Karpas-422 (cell line): ENCODE measurements at regions not wholly inside any gene's neighbourhood (a gene's known extent, or its start where the extent isn't known, plus 50 kb on each side); places are given as distances from the start of the nearest gene placed in this dataset.

Source experiments
- DNase-seq: peaks from one replicate; pipeline ENCODE4 v3.0.0-alpha.2; 2015
- H2AFZ ChIP-seq: fragments of 200-600 bp; sonication (generic); 2 replicates; pipeline ENCODE4 v1.6.1; 2014; ENCODE audit warnings: antibody characterized with exemption, low read length, mixed read lengths
- H3K27ac ChIP-seq: fragments of 200-600 bp; sonication (generic); 2 replicates; pipeline ENCODE4 v1.5.1; 2014; ENCODE audit warnings: mild to moderate bottlenecking, low read length, moderate library complexity
- H3K27me3 ChIP-seq: fragments of 200-600 bp; sonication (generic); 2 replicates; pipeline ENCODE4 v1.6.1; 2014; ENCODE audit warnings: low read length, mixed read lengths
- H3K36me3 ChIP-seq: fragments of 200-600 bp; sonication (generic); 2 replicates; pipeline ENCODE4 v1.6.1; 2014; ENCODE audit warnings: low read length, mixed read lengths; ENCODE audit not compliant: insufficient read depth
- H3K4me1 ChIP-seq: fragments of 200-600 bp; sonication (generic); 2 replicates; pipeline ENCODE4 v1.6.1; 2014; ENCODE audit warnings: mild to moderate bottlenecking, low read length, mixed read lengths
- H3K4me2 ChIP-seq: fragments of 200-600 bp; sonication (generic); 2 replicates; pipeline ENCODE4 v1.6.1; 2014; ENCODE audit warnings: low read length, low read depth, mild to moderate bottlenecking; ENCODE audit not compliant: poor library complexity, severe bottlenecking
- H3K4me3 ChIP-seq: fragments of 200-600 bp; sonication (generic); 2 replicates; pipeline ENCODE4 v1.5.1; 2014; ENCODE audit warnings: mild to moderate bottlenecking, antibody characterized with exemption, low read length, mixed read lengths
- H3K79me2 ChIP-seq: fragments of 200-600 bp; sonication (generic); 2 replicates; pipeline ENCODE4 v1.6.1; 2014; ENCODE audit warnings: mild to moderate bottlenecking, low read length, mixed read lengths
- H3K9ac ChIP-seq: fragments of 200-600 bp; sonication (generic); 2 replicates; pipeline ENCODE4 v1.6.0; 2014; ENCODE audit warnings: low read length
- H3K9me2 ChIP-seq: fragments of 200-600 bp; sonication (generic), shearing (Covaris generic); replicated peaks from 2 replicates; pipeline ENCODE4 v1.6.0; 2014; ENCODE audit warnings: mild to moderate bottlenecking, low read length, moderate library complexity; ENCODE audit not compliant: insufficient read depth
- H3K9me3 ChIP-seq: fragments of 300-700, 200-600 bp; sonication (generic); 2 replicates; pipeline ENCODE4 v1.6.1; 2014; ENCODE audit warnings: low read length, mixed read lengths
- H4K20me1 ChIP-seq: fragments of 200-600 bp; sonication (generic); 2 replicates; pipeline ENCODE4 v1.6.1; 2014; ENCODE audit warnings: mild to moderate bottlenecking, antibody characterized with exemption, low read length, low read depth; ENCODE audit not compliant: insufficient read depth

DNA sequence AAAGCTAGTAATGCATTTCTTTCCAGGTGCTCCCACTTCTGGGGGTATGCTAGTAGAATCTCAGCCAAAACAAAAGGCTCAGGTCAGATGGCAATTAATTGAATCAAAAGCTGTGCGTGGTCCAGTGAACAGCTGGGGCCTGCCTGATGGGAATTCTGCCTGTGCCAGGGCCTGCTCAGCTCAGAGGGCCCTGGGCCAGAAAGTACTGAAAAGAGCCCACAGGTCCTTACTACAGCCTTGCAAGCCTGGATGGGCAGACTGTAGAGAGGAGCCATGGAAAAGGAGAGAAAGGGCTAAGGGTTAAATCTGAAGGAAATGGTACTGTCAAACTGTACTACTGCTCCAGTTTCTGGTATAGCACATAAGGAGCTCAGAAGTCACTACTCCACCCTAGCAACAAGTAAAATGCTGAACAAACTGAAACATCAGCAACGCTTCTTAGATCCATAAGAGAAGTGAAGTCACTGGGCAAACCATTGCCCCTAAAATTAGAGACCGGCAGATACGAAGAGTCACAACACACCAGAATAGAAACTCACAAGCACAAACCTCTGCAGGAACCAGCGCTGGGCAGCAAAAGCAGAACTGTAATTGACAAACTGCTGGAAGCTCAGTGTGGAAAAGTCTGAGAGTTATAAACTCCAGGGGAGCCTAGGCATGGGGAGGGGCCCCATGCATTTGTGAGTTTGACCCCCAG lies 121.1 kb upstream of the SYT6 start:
- no peak overlapping the region for H2AFZ ChIP-seq
- no peaks in the 10 kb centered on the region for H3K9me3 ChIP-seq
- no peak for DNase-seq

GRCh38 chr1:114272593-114272992 lies 118.9 kb upstream of the SYT6 start:
- H3K4me3 ChIP-seq: no peak overlapping the region
- no peak for DNase-seq
- no peaks in the 10 kb centered on the region for H3K4me1 ChIP-seq
- H3K79me2 ChIP-seq: no peaks in the 10 kb centered on the region
- H3K9me2 ChIP-seq: no peaks in the 10 kb centered on the region
- no peak overlapping the region for H3K27ac ChIP-seq
- H4K20me1 ChIP-seq: no peaks in the 10 kb centered on the region
- no peak overlapping the region for H3K9ac ChIP-seq
- no peaks in the 10 kb centered on the region for H3K27me3 ChIP-seq
- H3K4me2 ChIP-seq: no peak overlapping the region
- no peaks in the 10 kb centered on the region for H3K9me3 ChIP-seq
- H2AFZ ChIP-seq: no peak overlapping the region
- H3K36me3 ChIP-seq: no peaks in the 10 kb centered on the region

More for the DNA sequence above, 121.1 kb upstream of the SYT6 start:
- Histone ChIP-seq H3K79me2 (no peaks in the 10 kb centered on the region), H3K4me1 (no peaks in the 10 kb centered on the region), H3K9ac (no peak overlapping the region), H3K36me3 (no peaks in the 10 kb centered on the region), H3K27ac (no peak overlapping the region), H3K4me2 (no peak overlapping the region), H4K20me1 (no peaks in the 10 kb centered on the region), H3K4me3 (no peak overlapping the region), H3K9me2 (no peaks in the 10 kb centered on the region), H3K27me3 (no peaks in the 10 kb centered on the region)

GRCh38 chr1:114270718-114271117 lies 117.0 kb upstream of the SYT6 start:
- H3K4me1 ChIP-seq: no peaks in the 10 kb centered on the region
- H2AFZ ChIP-seq: no peak overlapping the region
- no peaks in the 10 kb centered on the region for H3K27me3 ChIP-seq
- no peak overlapping the region for H3K9ac ChIP-seq
- no peaks in the 10 kb centered on the region for H4K20me1 ChIP-seq
- no peak overlapping the region for H3K27ac ChIP-seq
- no peaks in the 10 kb centered on the region for H3K9me3 ChIP-seq
- DNase-seq: no peak
- no peaks in the 10 kb centered on the region for H3K36me3 ChIP-seq
- no peaks in the 10 kb centered on the region for H3K9me2 ChIP-seq
- no peak overlapping the region for H3K4me2 ChIP-seq
- H3K4me3 ChIP-seq: no peak overlapping the region
- H3K79me2 ChIP-seq: no peaks in the 10 kb centered on the region

GRCh38 chr1:114270282-114270681 lies 116.6 kb upstream of the SYT6 start:
- H3K4me1 ChIP-seq: no peaks in the 10 kb centered on the region
- no peak overlapping the region for H2AFZ ChIP-seq
- H3K27ac ChIP-seq: no peak overlapping the region
- no peak overlapping the region for H3K4me3 ChIP-seq
- no peaks in the 10 kb centered on the region for H3K36me3 ChIP-seq
- DNase-seq: no peak
- no peak overlapping the region for H3K9ac ChIP-seq
- H4K20me1 ChIP-seq: no peaks in the 10 kb centered on the region
- no peaks in the 10 kb centered on the region for H3K27me3 ChIP-seq
- H3K4me2 ChIP-seq: no peak overlapping the region
- no peaks in the 10 kb centered on the region for H3K9me3 ChIP-seq
- H3K79me2 ChIP-seq: no peaks in the 10 kb centered on the region
- H3K9me2 ChIP-seq: no peaks in the 10 kb centered on the region

DNA sequence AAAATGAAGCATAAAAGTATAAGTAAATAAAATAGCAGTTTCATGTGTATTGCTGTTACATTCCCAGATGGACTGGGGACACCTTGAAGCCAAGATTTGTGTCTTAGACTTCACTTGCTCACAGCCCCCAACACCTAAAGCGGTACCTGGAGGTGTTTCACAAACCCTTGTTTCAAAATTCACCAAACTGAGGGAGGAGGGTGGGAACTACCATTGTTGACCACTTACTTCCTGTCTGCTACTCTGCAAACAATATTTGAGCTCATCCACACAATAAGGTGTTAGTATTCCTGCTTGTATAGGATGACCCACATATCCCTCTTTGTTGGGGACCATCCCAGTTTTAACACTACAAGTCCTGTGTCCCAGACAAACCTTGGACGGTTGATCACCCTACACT lies 115.9 kb upstream of the SYT6 start:
- H4K20me1 ChIP-seq: no peaks in the 10 kb centered on the region

GRCh38 chr1:114263343-114263742 lies 109.7 kb upstream of the SYT6 start:
- DNase-seq: no peak
- no peaks in the 10 kb centered on the region for H3K4me1 ChIP-seq
- no peaks in the 10 kb centered on the region for H3K27me3 ChIP-seq
- H3K36me3 ChIP-seq: no peaks in the 10 kb centered on the region
- no peak overlapping the region for H3K4me2 ChIP-seq
- H3K9me3 ChIP-seq: no peaks in the 10 kb centered on the region
- no peak overlapping the region for H3K27ac ChIP-seq
- no peak overlapping the region for H2AFZ ChIP-seq
- no peak overlapping the region for H3K4me3 ChIP-seq
- no peaks in the 10 kb centered on the region for H3K9me2 ChIP-seq
- H3K9ac ChIP-seq: no peak overlapping the region
- no peaks in the 10 kb centered on the region for H4K20me1 ChIP-seq
- no peaks in the 10 kb centered on the region for H3K79me2 ChIP-seq

More for the DNA sequence above, 115.9 kb upstream of the SYT6 start:
- no peak overlapping the region for H2AFZ ChIP-seq
- no peak overlapping the region for H3K9ac ChIP-seq
- no peaks in the 10 kb centered on the region for H3K9me2 ChIP-seq
- no peaks in the 10 kb centered on the region for H3K79me2 ChIP-seq
- no peak for DNase-seq
- H3K27me3 ChIP-seq: no peaks in the 10 kb centered on the region
- H3K9me3 ChIP-seq: no peaks in the 10 kb centered on the region
- H3K4me1 ChIP-seq: no peaks in the 10 kb centered on the region
- H3K4me3 ChIP-seq: no peak overlapping the region
- H3K27ac ChIP-seq: no peak overlapping the region
- H3K36me3 ChIP-seq: no peaks in the 10 kb centered on the region
- no peak overlapping the region for H3K4me2 ChIP-seq

DNA sequence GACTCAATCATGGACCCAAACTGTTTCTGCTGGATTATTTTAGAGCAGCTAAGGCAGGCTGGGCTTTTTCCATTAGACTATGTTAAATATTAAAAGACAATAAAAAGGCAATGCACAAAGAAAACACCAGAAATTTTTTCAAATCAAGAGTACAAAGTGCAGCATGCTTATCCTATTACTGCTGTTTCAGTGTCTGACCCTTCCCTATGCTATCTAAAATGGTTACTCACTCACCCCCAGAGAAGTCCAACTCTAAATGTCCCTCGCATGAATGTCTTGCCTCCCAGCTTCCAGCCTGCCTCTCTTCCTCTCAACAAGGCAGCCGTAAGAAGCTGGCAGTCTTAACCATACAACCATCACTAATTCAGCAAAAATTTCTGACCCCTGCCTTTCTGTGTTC lies 108.7 kb upstream of the SYT6 start:
- H3K9ac ChIP-seq: no peak overlapping the region
- H3K36me3 ChIP-seq: no peaks in the 10 kb centered on the region
- no peaks in the 10 kb centered on the region for H4K20me1 ChIP-seq
- H3K9me2 ChIP-seq: no peaks in the 10 kb centered on the region
- H2AFZ ChIP-seq: no peak overlapping the region
- H3K79me2 ChIP-seq: no peaks in the 10 kb centered on the region
- DNase-seq: no peak
- no peak overlapping the region for H3K27ac ChIP-seq
- no peaks in the 10 kb centered on the region for H3K4me1 ChIP-seq
- H3K4me3 ChIP-seq: no peak overlapping the region
- H3K9me3 ChIP-seq: no peaks in the 10 kb centered on the region
- H3K4me2 ChIP-seq: no peak overlapping the region
- H3K27me3 ChIP-seq: no peaks in the 10 kb centered on the region

GRCh38 chr1:114260805-114261484 lies 107.3 kb upstream of the SYT6 start:
- Histone ChIP-seq H3K79me2 (no peaks in the 10 kb centered on the region), H3K9ac (no peak overlapping the region), H3K9me2 (no peaks in the 10 kb centered on the region), H3K4me3 (no peak overlapping the region), H3K27me3 (no peaks in the 10 kb centered on the region), H3K4me1 (no peaks in the 10 kb centered on the region), H3K36me3 (no peaks in the 10 kb centered on the region), H2AFZ (no peak overlapping the region), H4K20me1 (no peaks in the 10 kb centered on the region), H3K27ac (no peak overlapping the region), H3K4me2 (no peak overlapping the region), H3K9me3 (no peaks in the 10 kb centered on the region)
- DNase-seq: no peak
